ENCODE measurements at regions not wholly inside any gene's neighbourhood (a gene's known extent, or its start where the extent isn't known, plus 50 kb on each side); places are given as distances from the start of the nearest gene placed in this dataset.

GRCh38 chr13:70634893-70635292, 526.6 kb upstream of the KLHL1 start:
- TF ChIP-seq, protein P1, sequence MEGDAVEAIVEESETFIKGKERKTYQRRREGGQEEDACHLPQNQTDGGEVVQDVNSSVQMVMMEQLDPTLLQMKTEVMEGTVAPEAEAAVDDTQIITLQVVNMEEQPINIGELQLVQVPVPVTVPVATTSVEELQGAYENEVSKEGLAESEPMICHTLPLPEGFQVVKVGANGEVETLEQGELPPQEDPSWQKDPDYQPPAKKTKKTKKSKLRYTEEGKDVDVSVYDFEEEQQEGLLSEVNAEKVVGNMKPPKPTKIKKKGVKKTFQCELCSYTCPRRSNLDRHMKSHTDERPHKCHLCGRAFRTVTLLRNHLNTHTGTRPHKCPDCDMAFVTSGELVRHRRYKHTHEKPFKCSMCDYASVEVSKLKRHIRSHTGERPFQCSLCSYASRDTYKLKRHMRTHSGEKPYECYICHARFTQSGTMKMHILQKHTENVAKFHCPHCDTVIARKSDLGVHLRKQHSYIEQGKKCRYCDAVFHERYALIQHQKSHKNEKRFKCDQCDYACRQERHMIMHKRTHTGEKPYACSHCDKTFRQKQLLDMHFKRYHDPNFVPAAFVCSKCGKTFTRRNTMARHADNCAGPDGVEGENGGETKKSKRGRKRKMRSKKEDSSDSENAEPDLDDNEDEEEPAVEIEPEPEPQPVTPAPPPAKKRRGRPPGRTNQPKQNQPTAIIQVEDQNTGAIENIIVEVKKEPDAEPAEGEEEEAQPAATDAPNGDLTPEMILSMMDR (IDR thresholded peaks at IDR 0.05) = no peak
- TF ChIP-seq ZFX (IDR thresholded peaks at IDR 0.05; ENCODE audit: borderline replicate concordance) = no peak
